Stomach (tissue), 4 donors: ENCODE measurements at regions not wholly inside any gene's neighbourhood (a gene's known extent, or its start where the extent isn't known, plus 50 kb on each side); places are given as distances from the start of the nearest gene placed in this dataset.

ENCODE experiments used
- POLR2A ChIP-seq, 4 donors: fragments of 450-650 bp; IDR thresholded peaks; one replicate each; pipeline ENCODE4 v1.6.1; 2016; ENCODE audit warnings: antibody characterized with exemption in 4 of 4, control low read depth in 2 of 4, mild to moderate bottlenecking in 1 of 4, moderate library complexity in 1 of 4
- POLR2AphosphoS5 ChIP-seq, 3 donors: sonication (generic); formaldehyde crosslinking; IDR thresholded peaks; one replicate each; pipeline ENCODE4 v1.6.1; 2016; ENCODE audit warnings: antibody characterized with exemption in 3 of 3

DNA sequence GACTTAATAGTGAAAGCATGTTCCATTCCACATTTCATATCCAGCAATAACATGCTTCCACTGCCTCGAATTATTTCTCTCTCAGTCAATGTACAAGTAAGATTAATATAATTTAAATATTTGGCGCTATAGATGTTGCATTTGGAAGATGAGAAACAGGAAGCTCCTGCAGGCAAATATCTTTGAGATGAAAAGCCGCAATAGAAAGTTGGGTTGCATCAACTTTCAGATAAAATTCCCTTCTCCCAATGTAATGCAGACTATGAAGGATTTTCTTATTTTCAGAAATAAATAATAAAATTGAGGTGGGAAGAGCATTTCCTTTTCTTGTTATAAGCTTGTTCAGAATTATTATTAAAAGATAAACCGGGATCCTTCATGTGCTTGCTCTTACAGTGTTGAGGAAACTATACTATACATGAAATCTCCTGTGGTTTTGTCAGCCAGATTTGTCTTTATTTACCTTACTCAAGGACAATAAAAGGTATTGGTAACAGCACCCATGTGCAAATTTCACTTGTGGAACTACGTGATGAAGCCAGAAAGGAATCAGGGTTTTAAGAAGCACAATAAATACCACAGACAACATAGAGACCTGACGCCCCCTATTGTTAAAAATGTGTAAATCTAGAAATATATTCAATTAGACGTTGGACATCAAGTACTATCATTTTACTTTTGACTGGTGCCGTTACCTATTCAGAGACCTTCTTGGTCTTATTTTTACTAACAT lies 307.0 kb downstream of the ARPP21 start:
- TF ChIP-seq POLR2AphosphoS5 (IDR thresholded peaks at IDR 0.05) = no peak
- no peak for TF ChIP-seq POLR2A (IDR thresholded peaks at IDR 0.05)
